ENCODE measurements at regions not wholly inside any gene's neighbourhood (a gene's known extent, or its start where the extent isn't known, plus 50 kb on each side); places are given as distances from the start of the nearest gene placed in this dataset.
"Not testable (repeated sequence)": the region's sequence is repeated elsewhere in the genome, so short reads cannot be mapped to it uniquely, and the experiment has no call there.

GRCh38 chr14:38646391-38646790 lies 390.5 kb upstream of the CLEC14A start (continued):
- TF ChIP-seq E2F6 (IDR thresholded peaks at IDR 0.05) (no peak), TBP (IDR thresholded peaks at IDR 0.05; ENCODE audit: low read depth, low read length) (no peak), GABPA (IDR thresholded peaks at IDR 0.05; ENCODE audit: borderline replicate concordance, insufficient read depth, low read length) (no peak), MAFK (IDR thresholded peaks at IDR 0.05; ENCODE audit: low read depth, low read length) (no peak), YY1 (IDR thresholded peaks at IDR 0.05; ENCODE audit: low read depth, low read length) (no peak), POU5F1 (IDR thresholded peaks at IDR 0.05; ENCODE audit: low read depth, low read length) (no peak)

GRCh38 chr14:38634913-38635312 lies 379.0 kb upstream of the CLEC14A start:
- H3K27me3 ChIP-seq (replicated peaks in 1 of 4; ENCODE audit: control insufficient read depth in 3 of 4, extremely low read depth in 1 of 4, insufficient read depth in 3 of 4, low read length in 3 of 4); H2AK5ac ChIP-seq (ENCODE audit: low read depth, low read length); POLR2A ChIA-PET (ENCODE audit: partially characterized antibody): not testable (repeated sequence)

More at GRCh38 chr14:38634913-38635312, 379.0 kb upstream of the CLEC14A start:
- not testable (repeated sequence) for H3K27ac ChIP-seq (ENCODE audit: low read depth, low read length); DNase-seq (ENCODE audit: low read depth in 1 of 2, low spot score in 2 of 2); H2AFZ ChIP-seq (ENCODE audit: low read length); H3K36me3 ChIP-seq (ENCODE audit: control insufficient read depth in 2 of 4, insufficient read depth in 4 of 4, low read length in 3 of 4); H3K79me2 ChIP-seq (ENCODE audit: control insufficient read depth in 1 of 2, insufficient read depth in 2 of 2, low read length in 2 of 2); H3K18ac ChIP-seq (ENCODE audit: extremely low read depth, low read length); H4K20me1 ChIP-seq (replicated peaks in 1 of 2; ENCODE audit: control insufficient read depth in 1 of 2, insufficient read depth in 2 of 2, low read length in 2 of 2); H4K5ac ChIP-seq (ENCODE audit: insufficient read length, low read depth, low read length); H4K8ac ChIP-seq (ENCODE audit: extremely low read depth, insufficient read depth, low read length); H3K56ac ChIP-seq (replicated peaks; ENCODE audit: insufficient read length, low read depth, low read length); H3K14ac ChIP-seq (ENCODE audit: insufficient read length); H2BK12ac ChIP-seq (ENCODE audit: low read depth, low read length); H3K9ac ChIP-seq (replicated peaks in 1 of 4; ENCODE audit: extremely low read depth in 1 of 4, low read depth in 3 of 4, low read length in 3 of 4); H3K9me3 ChIP-seq (ENCODE audit: insufficient read depth in 2 of 2, low read depth in 1 of 2, low read length in 1 of 2); H3K4me1 ChIP-seq (replicated peaks in 1 of 4; ENCODE audit: control insufficient read depth in 3 of 4, insufficient read depth in 4 of 4, low read length in 3 of 4); H2BK20ac ChIP-seq (ENCODE audit: low read length); H2BK5ac ChIP-seq (ENCODE audit: low read depth, low read length); H3K23me2 ChIP-seq (ENCODE audit: low read depth, low read length); H3K23ac ChIP-seq (ENCODE audit: insufficient read length); H2BK15ac ChIP-seq (ENCODE audit: low read length); H2BK120ac ChIP-seq (replicated peaks; ENCODE audit: low read depth, low read length); H3K79me1 ChIP-seq (ENCODE audit: low read depth, low read length); H3K4me3 ChIP-seq (ENCODE audit: extremely low read depth in 1 of 4, insufficient read depth in 2 of 4, low read depth in 3 of 4, low read length in 4 of 4); H3K4ac ChIP-seq (replicated peaks; ENCODE audit: insufficient read length, low read depth, low read length); H4K91ac ChIP-seq (replicated peaks; ENCODE audit: insufficient read length, low read length); H3K4me2 ChIP-seq (ENCODE audit: insufficient read depth in 1 of 2, low read depth in 2 of 2, low read length in 2 of 2); FAIRE-seq
- 91% methylated on average over 14 of the region's 19 CpGs; no CpG with 5 or more reads in 1 of the 2 experiments for WGBS, 2 experiments (ENCODE audit: extremely low coverage in 1 of 2, insufficient coverage in 1 of 2, insufficient read length in 1 of 2, insufficient replicate concordance in 2 of 2, low coverage in 1 of 2, low lambda C conversion rate in 2 of 2, missing lambda C conversion rate in 1 of 2)
- CTCF ChIA-PET (ENCODE audit: partially characterized antibody): interaction anchor here (0.8 kb wide), 1 partner anchor 162 kb away, joined by 3 read pairs; no protein-coding TSS in a partner anchor

Measured in H1 (cell line).